CD4-positive, alpha-beta T cell treated with Interleukin-12 subunit alpha and Interleukin-12 subunit beta, for 1 hour (primary cell): ENCODE measurements at regions not wholly inside any gene's neighbourhood (a gene's known extent, or its start where the extent isn't known, plus 50 kb on each side); places are given as distances from the start of the nearest gene placed in this dataset.
A peak's percentile ranks its signal among the peaks of the same experiment; 100 is the strongest.
"Not testable (repeated sequence)": the region's sequence is repeated elsewhere in the genome, so short reads cannot be mapped to it uniquely, and the experiment has no call there.

ENCODE experiments used
- DNase-seq: peaks from one replicate; pipeline ENCODE4 v3.0.0-alpha.2; 2020

DNA sequence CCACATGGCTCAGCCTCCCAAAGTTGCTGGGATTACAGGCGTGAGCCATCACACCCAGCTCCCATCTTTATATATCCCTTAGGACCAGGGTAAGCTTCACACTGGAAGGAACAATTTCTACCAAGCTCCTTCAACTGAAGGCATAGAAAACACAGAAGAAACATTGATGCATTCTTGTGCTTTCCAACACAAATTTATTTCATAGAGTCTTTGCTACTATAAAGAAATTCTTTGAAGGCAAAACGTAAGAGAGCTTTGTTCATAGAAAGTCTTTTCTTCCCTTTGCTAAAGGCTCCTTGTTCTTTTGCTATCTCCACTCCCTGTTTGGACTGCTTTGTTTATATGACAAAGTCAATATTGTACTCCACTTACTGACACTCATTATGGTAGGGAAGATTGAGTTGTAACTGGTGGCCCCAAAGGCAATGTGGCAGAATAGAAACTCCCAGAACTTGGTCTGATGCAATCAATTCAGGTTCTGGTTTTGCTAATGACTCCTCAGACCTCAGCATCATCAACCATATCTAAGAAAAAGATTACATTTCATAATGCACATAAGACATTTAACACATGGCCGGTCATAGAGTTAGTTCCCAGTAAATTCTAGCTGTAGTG, 97.4 kb upstream of the CLINT1 start:
- DNase-seq: no peak

DNA sequence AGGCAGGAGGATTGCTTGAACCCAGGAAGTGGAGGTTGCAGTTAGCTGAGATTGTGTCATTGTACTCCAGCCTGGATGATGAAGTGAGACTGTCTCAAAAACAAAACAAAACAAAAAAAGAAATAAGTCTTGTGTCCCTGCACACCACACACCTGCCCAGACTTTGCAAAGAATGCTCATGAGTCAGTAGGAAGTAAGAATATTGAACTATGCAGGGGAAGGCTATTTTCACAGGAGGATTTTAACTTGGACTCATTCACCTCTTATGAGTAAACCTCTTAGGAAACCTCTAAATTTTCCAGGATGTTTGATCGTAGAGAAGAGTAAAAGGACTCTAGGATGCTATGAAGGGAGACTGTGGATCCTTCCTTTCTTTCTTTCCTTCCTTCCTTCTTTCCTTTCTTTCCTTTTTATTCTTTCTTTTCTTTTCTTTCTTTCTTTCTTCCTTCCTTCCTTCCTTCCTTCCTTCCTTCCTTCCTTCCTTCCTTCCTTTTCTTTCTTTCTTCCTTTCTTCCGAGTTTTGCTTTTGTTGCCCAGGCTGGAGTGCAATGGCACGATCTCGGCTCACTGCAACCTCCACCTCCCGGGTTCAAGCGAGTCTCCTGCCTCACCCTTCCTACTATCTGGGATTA, 96.7 kb upstream of the CLINT1 start:
- DNase-seq: no peak

DNA sequence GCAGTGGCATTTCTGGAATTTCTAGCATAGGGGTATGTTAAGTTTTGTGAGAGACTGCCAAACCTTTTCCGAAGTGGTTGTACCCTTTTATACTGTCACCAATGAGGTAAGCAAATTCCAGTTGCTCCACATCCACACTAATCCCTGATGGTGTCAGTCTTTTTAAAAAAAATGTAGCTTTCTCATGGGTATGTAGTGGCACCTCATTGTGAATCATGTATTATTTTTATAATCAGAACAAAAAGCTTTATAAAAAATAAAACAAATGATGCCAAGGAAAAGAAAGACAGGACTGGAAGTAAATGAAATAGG, 93.4 kb upstream of the CLINT1 start:
- DNase-seq: no peak

DNA sequence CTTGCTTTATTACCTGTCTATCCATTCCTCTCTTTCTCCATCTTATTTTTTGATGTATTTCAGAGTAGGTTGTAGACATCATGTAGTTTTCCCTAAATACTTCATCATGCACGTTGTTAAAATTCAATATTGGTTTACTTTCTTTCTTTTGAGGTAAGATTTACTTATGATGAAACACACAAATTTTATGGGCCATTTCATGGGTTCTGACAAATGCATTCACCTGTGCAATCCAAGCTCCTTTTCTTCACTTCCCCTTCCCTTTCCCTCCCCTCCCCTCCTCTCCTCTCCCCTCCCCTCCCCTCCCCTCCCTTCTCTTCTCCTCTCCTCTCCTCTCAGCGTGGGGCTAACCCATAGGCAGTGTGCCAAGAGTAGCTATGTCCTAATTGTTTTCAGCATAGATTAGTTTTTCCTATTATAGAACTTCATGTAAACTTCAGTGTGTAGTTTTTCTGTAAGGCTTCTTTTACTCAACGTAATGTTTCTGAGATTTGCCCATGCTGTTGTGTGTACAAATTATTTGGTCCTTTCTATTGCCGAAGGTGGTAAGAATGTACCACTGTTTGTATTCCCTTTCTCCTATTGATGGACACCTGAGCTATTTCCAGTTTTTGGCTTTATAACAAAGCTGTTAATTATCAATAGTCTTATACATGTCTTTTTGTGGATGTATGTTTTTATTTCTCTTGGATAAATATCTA, 92.9 kb upstream of the CLINT1 start:
- DNase-seq: no peak

DNA sequence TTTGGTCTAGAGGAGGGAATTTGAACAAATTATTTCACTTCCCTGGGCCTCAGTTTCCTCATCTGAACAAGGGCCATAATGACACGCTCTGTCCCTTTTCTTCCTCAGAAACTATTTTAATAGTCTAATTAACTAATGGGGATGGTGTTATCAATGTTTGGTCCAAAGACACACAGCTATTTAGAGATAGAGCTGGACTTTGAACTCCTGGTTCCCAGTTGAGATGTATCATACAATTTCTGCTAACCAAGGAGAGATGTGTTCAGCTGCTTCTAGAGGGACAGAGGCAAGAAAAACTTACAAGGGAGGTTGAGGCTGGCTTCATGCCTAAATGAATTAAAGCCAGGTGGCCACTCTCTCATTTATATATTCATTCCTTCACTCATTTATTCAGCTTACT, 90.6 kb upstream of the CLINT1 start:
- no peak for DNase-seq

DNA sequence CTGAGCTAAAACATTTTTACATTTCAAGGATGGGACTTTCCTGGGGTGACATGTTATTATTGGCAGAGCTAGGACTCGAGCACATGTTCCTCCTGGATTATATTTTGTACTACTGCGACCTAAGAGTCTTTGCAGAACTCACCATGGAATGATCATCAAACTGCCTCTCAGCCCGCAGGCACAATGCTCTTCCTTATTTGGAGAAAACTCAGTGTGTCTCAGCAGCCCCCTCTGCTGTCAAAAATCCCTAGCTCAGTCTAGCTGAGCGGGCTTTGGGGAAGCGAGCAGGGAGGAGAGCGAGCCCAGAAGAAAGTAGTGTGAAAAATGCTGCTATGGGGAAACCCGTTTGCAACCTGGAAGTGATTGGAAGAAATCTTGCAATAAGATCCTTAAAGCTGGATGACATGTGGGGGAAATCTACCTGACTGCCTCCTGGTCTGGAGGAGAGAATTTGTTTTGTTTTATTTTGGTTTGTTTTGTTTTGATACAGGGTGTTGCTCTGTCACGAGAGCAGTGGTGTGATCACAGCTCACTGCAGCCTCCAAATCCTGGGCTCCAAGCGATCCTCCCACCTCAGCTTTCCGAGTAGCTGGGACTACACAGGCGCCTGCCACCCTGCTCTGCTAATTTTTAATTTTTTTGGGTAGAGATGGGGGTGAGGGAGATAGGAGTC, 89.9 kb upstream of the CLINT1 start:
- peak; percentile 76 for DNase-seq

DNA sequence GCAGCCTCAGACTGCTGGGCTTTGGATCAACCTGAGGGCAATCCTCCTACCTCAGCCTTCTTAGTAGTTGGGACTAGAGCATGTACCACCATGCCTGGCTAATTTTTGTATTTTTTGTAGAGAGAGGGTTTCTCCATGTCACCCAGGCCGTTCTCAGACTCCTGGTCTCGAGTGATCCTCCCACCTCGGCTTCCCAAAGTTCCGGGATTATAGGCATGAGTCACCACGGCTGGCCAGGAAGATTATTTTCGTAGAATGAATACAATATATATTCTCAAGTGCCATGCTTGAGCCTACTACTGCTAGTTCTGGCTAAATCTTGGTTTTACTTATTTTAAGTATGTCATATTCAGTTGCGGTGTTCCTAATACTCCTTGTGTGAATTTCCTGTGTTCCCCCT, 88.2 kb upstream of the CLINT1 start:
- no peak for DNase-seq

DNA sequence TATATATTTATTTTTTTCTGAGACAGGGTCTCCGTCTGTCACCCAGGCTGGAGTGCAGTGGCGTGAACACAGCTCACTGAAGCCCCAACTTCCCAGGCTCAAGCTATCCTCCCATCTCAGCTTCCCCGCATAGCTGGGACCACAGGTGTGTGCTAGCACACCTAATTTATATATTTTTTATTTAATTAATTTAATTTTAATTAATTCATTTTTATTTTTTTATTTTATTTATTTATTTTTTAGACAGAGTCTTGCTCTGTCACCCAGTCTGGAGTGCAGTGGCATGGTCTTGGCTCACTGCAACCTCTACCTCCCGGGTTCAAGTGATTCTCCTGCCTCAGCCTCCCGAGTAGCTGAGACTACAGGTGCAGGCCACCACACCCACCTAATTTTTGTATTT, 86.9 kb upstream of the CLINT1 start:
- not testable (repeated sequence) for DNase-seq

DNA sequence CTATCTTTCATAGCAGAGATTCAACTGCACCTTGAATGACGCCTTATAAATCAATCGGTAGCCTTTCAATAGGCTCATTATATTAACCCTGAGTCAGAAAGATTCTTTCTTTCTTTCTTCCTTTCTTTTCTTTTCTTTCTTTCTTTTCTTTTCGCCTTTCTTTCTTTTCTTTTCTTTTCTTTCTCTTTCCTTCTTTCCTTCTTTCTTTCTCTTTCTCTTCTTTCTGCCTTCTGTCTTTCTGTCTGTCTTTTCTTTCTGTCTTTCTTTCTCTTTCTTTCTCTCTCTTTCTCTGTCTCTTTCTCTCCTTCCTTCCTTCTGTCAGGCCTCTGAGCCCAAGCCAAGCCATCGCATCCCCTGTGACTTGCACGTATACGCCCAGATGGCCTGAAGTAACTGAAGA, 86.0 kb upstream of the CLINT1 start:
- DNase-seq: no peak

DNA sequence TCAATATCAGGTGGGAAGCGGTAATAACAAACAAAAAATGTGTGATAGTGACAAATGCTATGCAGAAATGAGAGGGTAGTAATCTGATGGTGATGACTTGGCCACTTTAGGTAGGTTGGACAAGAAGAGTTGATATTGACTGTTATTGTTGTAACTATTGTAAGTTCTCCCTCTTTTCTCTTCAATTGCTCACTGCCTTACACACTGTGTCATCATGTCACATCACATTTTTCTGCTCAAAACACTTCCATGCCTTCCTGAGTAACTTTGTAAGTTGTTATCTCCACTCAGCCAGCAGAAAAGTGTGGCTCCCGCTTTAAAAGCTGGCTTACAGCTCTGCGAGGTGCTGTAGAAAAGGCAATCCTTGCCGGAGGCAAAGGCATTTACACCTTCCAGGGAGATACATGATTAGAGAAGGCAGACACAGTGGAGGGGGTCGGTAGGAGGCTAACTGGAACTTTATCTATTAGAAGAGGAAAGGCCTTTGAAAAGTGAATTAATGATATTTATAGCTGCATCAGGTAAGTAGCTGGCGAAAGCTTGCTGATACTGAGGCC, 85.2 kb upstream of the CLINT1 start:
- DNase-seq: no peak

DNA sequence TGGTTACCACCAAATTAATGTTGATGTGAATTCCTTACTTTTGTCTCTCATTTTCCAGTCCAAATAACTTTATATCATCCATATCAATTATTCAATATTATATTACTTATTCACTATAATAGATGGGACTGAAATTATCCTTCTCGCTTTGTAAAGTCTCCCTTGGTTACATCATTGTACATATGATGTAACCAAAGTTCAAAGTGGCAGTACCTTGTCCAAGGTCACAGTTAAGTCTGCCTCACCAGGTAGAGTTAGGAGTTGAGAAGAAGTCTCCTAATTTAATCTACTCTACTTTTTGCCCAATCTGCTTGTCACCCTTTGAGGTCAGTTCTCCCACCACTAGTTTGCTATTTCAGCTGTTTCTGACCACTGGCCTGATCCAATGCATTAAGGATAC, 83.7 kb upstream of the CLINT1 start:
- DNase-seq: no peak

DNA sequence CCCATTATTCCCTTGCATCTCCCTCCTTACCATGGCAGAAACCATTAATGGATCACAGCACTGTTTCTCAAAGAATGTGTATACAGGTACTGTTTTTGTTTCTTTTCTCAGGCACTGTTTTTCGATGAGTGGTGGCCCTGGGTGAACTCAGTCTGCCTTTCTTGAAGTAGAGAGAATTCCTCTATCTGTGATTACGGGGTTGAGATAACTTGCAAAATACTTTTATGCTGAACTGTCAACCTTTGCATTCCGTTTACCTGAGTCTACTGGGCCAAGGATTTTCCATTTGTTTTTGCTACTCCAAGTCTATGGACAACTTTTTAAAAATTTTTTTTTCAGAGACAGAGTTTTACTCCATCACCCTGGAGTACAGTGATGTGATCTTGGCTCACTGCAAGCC, 82.7 kb upstream of the CLINT1 start:
- DNase-seq: no peak

DNA sequence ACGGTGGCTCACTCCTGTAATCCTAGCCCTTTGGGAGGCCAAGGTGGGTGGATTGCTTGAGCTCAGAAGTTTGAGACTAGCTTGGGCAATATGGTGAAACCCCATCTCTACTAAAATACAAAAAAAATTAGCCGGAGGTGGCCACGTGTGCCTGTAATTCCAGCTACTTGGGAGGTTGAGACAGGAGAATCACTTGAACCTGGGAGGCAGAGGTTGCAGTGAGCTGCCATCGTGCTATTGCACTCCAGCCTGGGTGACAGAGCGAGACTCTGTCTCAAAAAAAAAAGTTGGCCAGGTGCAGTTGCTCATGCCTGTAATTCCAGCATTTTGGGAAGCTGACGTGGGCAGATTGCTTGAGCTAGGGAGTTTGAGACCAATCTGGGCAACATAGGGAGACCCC, 79.2 kb upstream of the CLINT1 start:
- DNase-seq: not testable (repeated sequence)

DNA sequence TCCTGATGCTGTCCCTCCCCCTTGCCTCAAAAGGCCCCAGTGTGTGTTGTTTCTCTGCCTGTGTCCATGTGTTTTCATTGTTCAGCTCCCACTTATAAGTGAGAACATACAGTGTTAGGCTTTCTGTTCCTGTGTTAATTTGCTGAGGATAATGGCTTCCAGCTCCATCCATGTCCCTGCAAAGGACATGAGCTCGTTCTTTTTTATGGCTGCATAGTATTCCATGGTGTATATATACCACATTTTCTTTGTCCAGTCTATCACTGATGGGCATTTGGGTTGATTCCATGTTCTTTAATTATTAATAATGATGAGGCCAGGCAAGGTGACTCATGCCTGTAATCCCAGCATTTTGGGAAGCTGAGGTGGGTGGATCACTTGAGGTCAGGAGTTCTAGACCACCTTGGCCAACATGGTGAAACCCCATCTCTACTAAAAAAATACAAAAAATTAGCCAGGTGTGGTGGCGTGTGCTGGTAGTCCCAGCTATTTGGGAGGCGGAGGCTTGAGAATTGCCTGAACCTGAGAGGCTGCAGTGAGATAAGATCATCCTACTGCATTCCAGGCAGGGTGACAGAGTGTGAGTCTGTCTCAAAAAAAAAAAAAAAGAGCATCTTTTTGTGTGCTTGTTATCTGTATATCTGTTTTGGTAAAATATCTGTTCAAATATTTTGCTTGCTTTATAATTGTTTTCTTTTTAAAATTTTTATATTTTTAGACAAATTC, 78.0 kb upstream of the CLINT1 start:
- DNase-seq: not testable (repeated sequence)

DNA sequence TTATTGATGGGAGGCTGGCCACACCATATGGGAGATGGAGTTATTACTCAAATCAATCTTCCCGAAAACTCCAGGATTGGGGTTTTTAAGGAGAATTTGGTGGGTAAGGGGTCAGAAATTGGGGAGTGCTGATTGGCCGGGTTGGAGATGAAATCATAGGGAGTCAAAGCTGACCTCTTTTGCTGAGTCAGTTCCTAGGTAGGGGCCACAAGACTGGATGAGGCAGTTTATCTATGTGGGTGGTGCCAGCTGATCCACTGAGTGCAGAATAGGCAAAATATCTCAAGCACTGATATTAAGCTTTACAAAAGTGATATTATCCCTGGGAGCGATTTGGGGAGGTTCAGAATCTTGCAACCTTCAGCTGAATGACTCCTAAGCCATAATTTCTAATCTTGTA, 75.7 kb upstream of the CLINT1 start:
- no peak for DNase-seq

DNA sequence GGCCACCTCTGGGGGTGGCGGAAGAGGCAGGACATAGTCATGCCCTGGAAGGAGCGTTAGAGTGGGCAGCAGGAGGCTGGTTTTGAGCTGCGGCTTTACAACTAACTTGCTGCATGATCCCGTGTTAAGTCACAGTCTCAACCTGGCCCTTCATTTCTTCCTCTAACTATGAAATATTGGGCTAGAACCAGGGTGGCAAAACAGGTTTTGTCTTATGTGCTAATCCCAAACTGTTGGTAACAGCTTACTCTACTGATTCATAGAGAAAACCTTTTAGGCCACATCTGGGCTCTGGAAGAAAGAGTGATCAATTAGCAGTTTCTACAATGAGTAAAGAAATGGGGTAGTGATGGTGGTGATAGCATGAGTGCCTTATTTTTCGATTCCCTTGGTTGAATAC, 74.1 kb upstream of the CLINT1 start:
- no peak for DNase-seq

DNA sequence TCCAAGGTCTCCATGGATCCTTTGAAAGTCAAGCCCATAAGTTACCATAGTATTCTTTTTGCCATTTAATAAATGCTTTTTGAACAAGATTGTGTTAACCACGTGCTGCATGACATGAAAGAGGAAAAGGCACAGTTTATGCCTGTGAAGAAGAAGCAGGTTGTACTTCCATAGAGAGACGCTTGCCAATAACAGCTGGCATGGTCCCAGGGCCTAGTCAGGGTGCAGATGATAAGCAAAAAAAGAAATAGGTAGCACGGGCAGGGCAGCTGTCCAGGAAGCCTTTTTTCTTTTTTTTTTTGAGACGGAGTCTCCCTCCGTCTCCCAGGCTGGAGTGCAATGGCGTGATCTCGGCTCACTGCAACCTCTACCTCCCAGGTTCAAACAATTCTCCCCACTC, 71.8 kb upstream of the CLINT1 start:
- no peak for DNase-seq

DNA sequence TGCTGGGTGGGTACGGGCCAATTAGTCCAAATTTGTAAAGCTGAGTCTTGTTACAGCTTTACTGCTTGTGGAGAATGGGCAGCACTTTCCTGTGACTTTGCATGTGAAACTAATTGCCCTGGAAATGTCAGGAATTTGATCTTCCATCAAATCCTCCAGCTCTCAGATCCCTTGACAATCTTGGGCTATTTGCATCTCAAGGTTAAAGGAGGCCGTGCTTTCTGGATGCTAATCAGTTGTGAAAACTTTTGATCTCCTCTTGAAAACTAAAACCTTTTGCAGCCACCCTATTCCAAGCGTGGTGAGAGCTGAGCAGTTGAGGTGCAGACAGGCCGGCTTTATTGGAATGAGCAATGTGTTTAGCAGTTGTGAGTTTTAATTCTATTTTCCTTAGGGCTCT, 68.0 kb upstream of the CLINT1 start:
- no peak for DNase-seq

DNA sequence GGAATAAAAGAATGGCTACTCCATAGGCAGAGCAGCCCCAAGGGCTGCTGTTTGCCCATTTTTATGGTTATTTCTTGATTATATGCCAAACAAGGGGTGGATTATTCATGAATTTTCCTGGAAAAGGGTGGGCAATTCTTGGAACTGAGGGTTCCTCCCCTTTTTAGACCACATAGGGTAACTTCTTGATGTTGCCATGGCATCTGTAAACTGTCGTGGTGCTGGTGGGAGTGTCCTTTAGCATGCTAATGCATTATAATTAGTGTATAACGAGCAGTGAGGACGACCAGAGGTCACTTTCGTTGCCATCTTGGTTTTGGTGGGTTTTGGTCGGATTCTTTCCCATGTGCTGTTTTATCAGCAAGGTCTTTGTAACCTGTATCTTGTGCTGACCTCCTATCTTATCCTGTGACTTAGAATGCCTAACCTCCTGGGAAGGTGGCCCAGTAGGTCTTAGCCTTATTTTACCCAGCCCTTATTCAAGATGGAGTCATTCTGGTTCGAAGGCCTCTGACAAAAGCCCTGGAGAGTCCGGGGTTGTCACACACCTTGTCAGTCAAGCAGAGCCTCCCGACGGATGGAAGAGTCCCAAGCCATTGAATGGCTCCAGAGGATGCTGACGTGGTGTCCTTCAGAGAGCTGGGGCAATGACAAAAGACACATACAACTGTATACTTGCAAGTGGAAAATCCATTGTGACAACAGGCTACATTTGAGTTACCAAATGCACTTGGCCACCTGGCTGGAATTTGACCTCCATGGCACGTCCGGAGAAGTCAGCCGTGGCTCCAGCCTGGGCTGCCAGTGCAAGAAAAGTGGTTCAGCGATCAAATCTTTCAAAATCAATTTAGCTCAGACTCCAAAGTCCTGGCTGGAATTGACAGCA, 67.1 kb upstream of the CLINT1 start:
- no peak for DNase-seq

DNA sequence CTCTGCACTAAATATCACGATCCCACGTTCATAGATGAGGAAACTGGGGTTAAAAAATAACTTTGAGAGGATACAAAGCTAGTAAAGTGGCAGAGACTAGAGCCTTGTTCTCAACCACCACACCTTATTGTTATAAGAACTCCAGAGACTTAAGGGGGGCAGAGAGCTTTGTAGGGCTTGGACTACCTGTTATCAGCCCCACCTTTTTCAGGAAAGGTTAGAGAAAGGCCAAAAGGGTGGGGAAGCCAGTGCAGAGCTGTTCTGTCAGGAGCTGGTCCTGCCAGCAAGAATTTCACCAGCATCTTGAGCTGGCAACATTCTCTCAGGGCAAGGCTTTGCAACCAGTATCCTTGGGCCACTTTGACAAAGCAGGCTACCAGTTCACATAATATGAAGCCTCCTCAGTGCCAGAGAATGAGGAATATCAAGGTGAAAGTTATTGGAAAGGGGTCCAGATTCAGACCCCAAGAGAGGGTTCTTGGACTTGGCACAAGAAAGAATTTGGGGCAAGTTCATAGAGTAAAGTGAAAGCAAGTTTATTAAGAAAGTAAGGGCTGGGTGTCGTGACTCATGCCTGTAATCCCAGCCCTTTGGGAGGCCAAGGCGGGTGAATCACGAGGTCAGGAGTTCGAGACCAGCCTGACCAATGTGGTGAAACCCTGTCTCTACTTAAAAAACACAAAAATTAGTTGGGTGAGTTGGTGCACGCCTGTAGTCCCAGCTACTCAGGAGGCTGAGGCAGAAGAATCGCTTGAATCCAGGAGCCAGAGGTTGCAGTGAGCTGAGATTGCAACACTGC, 66.2 kb upstream of the CLINT1 start:
- no peak for DNase-seq

DNA sequence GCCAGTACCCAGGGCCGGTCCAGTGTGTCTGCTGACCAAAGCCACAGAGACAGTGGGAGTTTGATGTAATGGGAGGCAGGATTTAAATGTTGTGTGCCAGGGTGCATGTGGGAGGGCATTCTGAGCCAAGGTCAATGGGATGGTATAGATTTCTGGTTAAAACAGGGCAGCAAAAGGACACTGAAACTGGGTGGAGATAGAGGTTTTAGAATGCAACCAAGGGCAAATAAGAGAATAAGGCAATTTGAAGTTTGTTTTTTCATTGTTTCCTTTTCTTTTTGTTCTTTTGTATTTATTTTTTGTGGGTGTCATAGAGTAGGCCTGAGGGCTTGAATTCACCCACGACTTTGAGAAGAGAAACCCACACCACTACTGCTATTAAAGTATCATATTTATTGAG, 65.5 kb upstream of the CLINT1 start:
- no peak for DNase-seq
